PC-3 (cell line): ENCODE measurements at regions not wholly inside any gene's neighbourhood (a gene's known extent, or its start where the extent isn't known, plus 50 kb on each side); places are given as distances from the start of the nearest gene placed in this dataset.
A peak's percentile ranks its signal among the peaks of the same experiment; 100 is the strongest.

ENCODE experiments used
- ATAC-seq: fragments of 200-7000 bp; cut with Tn5 transposase; 2 replicates; pipeline ENCODE4 v1.9.1; 2020; ENCODE audit warnings: mild to moderate bottlenecking, moderate library complexity
- BruUV-seq: library from RNA; stranded (reverse); fragments of 400-500 nt; replicated peaks from 2 replicates; lab custom pipeline; 2021; lab: Mats Ljungman, UMichigan
- CTCF ChIA-PET: fragments of 300-600 bp; sonication (Branson Sonifier 250); formaldehyde crosslinking; loops from one replicate; lab custom pipeline; 2022; ENCODE audit warnings: antibody characterized with exemption; lab: Charles Lee
- POLR2A ChIA-PET: fragments of 300-600 bp; sonication (Branson Sonifier 250); formaldehyde crosslinking; loops from one replicate; lab custom pipeline; 2022; ENCODE audit warnings: antibody characterized with exemption; ENCODE audit not compliant: unreplicated experiment; lab: Charles Lee
- DNase-seq: peaks from one replicate; pipeline ENCODE4 v3.0.0-alpha.2; 2015
- H2AFZ ChIP-seq: fragments of 300-600 bp; sonication (generic); 2 replicates; pipeline ENCODE4 v1.6.0; 2016; ENCODE audit warnings: antibody characterized with exemption, low read length
- H3F3A ChIP-seq: fragments of 300-600 bp; sonication (generic); one replicate; pipeline ENCODE4 v1.6.0; 2017; ENCODE audit warnings: antibody characterized with exemption, low read length, control low read depth, mild to moderate bottlenecking; ENCODE audit not compliant: unreplicated experiment
- H3K27ac ChIP-seq: fragments of 300-600 bp; sonication (generic); 2 replicates; pipeline ENCODE4 v1.5.1; 2016; ENCODE audit warnings: mild to moderate bottlenecking, low read length
- H3K27me3 ChIP-seq: fragments of 300-600 bp; sonication (generic); 2 replicates; pipeline ENCODE4 v1.6.1; 2016; ENCODE audit warnings: low read length, mixed read lengths
- H3K36me3 ChIP-seq: fragments of 300-600 bp; sonication (generic); 2 replicates; pipeline ENCODE4 v1.6.1; 2016; ENCODE audit warnings: low read depth, mixed run types, low read length, mixed read lengths
- H3K4me1 ChIP-seq: fragments of 300-600 bp; sonication (generic); 2 replicates; pipeline ENCODE4 v1.5.1; 2016; ENCODE audit warnings: low read length; ENCODE audit not compliant: insufficient read depth
- H3K4me2 ChIP-seq: fragments of 300-600 bp; sonication (generic); 2 replicates; pipeline ENCODE4 v1.6.0; 2016; ENCODE audit warnings: low read length
- H3K4me3 ChIP-seq: fragments of 300-600 bp; sonication (generic); 2 replicates; pipeline ENCODE4 v1.5.1; 2016; ENCODE audit warnings: mild to moderate bottlenecking, low read length, mixed read lengths
- H3K79me2 ChIP-seq: fragments of 300-600 bp; sonication (generic); 2 replicates; pipeline ENCODE4 v1.6.1; 2017; ENCODE audit warnings: low read length, mixed read lengths
- H3K9ac ChIP-seq: fragments of 300-600 bp; sonication (generic); 2 replicates; pipeline ENCODE4 v1.6.0; 2016; ENCODE audit warnings: mild to moderate bottlenecking, low read length
- H3K9me2 ChIP-seq: fragments of 300-600 bp; sonication (generic); replicated peaks from 2 replicates; pipeline ENCODE4 v1.6.1; 2016; ENCODE audit warnings: mixed run types, low read length, mixed read lengths
- H3K9me3 ChIP-seq: fragments of 300-600 bp; sonication (generic); 2 replicates; pipeline ENCODE4 v1.6.1; 2016; ENCODE audit warnings: low read length, mixed read lengths
- H4K20me1 ChIP-seq: fragments of 300-600 bp; sonication (generic); 2 replicates; pipeline ENCODE4 v1.6.1; 2016; ENCODE audit warnings: low read length, mixed read lengths
- CTCF ChIP-seq: fragments of 300-600 bp; sonication (generic); conservative IDR thresholded peaks from 2 replicates; pipeline ENCODE4 v1.5.1; 2017; ENCODE audit warnings: antibody characterized with exemption, low read depth, mild to moderate bottlenecking, low read length
- EZH2 ChIP-seq: fragments of 300-600 bp; sonication (generic); IDR thresholded peaks from one replicate; pipeline ENCODE4 v1.6.1; 2017; ENCODE audit warnings: antibody characterized with exemption, mild to moderate bottlenecking, low read length; ENCODE audit not compliant: unreplicated experiment
- EZH2phosphoT487 ChIP-seq: fragments of 300-600 bp; sonication (generic); IDR thresholded peaks from 2 replicates; pipeline ENCODE4 v1.6.1; 2018; ENCODE audit warnings: mild to moderate bottlenecking, antibody characterized with exemption, low read length, borderline replicate concordance
- intact Hi-C: fragments of 100-400 bp; cut with micrococcal nuclease; formaldehyde crosslinking; loops from 2 replicates; pipeline ENCODE4 v1.9.0; 2023

GRCh38 chr1:184141361-184141880 lies 89.9 kb downstream of the TSEN15 start:
- Histone ChIP-seq H3K9me3 (no peaks in the 10 kb centered on the region), H3K9me2 (no peaks in the 10 kb centered on the region), H3F3A (no peaks in the 10 kb centered on the region), H3K79me2 (no peaks in the 10 kb centered on the region), H3K27me3 (no peaks in the 10 kb centered on the region; the same call in 1 of the 2 replicates), H2AFZ (no peak overlapping the region), H3K9ac (no peak overlapping the region), H3K4me1 (no peaks in the 10 kb centered on the region), H3K4me2 (no peak overlapping the region), H3K4me3 (no peak overlapping the region), H4K20me1 (no peaks in the 10 kb centered on the region), H3K36me3 (no peaks in the 10 kb centered on the region), H3K27ac (no peak overlapping the region)
- intact Hi-C loops, result no loop called here
- TF ChIP-seq EZH2 (no peak), CTCF (no peak), EZH2phosphoT487 (no peak)
- DNase-seq (no peak), ATAC-seq (no peak)
- BruUV-seq, result no TSS peak
- CTCF ChIA-PET, result no interaction called here
- POLR2A ChIA-PET, result no interaction called here

- no peak overlapping the region for H3K4me3 ChIP-seq
- H3K79me2 ChIP-seq, result no peaks in the 10 kb centered on the region
- no peaks in the 10 kb centered on the region for H3K9me3 ChIP-seq
- intact Hi-C loops, result no loop called here
- H3K9me2 ChIP-seq, result no peaks in the 10 kb centered on the region
- CTCF ChIA-PET, result no interaction called here
- BruUV-seq, result no TSS peak
- H3K9ac ChIP-seq, result no peak overlapping the region
- H4K20me1 ChIP-seq, result no peaks in the 10 kb centered on the region
- TF ChIP-seq EZH2phosphoT487 (no peak), CTCF (0 out of 2 replicates have a peak, but pooled peaks have one; percentile 20)
- no peaks in the 10 kb centered on the region for H3K36me3 ChIP-seq
- no peak overlapping the region for H3K27ac ChIP-seq
- H3K4me1 ChIP-seq, result no peaks in the 10 kb centered on the region
- ATAC-seq (no peak), DNase-seq (no peak)
- H3K27me3 ChIP-seq, result peaks cover 4% of the 10 kb centered on the region; the same call in 1 of the 2 replicates
- no peak overlapping the region for H2AFZ ChIP-seq
- POLR2A ChIA-PET, result no interaction called here
- H3F3A ChIP-seq, result no peaks in the 10 kb centered on the region
- H3K4me2 ChIP-seq, result no peak overlapping the region
Measured at GRCh38 chr1:184143449-184143848, 91.9 kb downstream of the TSEN15 start.

GRCh38 chr1:184145083-184145482 lies 93.6 kb downstream of the TSEN15 start:
- H4K20me1 ChIP-seq, result no peaks in the 10 kb centered on the region
- no TSS peak for BruUV-seq

More at GRCh38 chr1:184145083-184145482, 93.6 kb downstream of the TSEN15 start:
- DNase-seq (no peak), ATAC-seq (no peak)
- Histone ChIP-seq H3K4me1 (no peaks in the 10 kb centered on the region), H3K4me2 (no peak overlapping the region), H3F3A (no peaks in the 10 kb centered on the region), H3K79me2 (no peaks in the 10 kb centered on the region), H3K9ac (no peak overlapping the region), H3K4me3 (no peak overlapping the region), H3K36me3 (no peaks in the 10 kb centered on the region), H3K27ac (no peak overlapping the region), H3K27me3 (peaks cover 4% of the 10 kb centered on the region; the same call in 1 of the 2 replicates), H2AFZ (no peak overlapping the region), H3K9me3 (no peaks in the 10 kb centered on the region), H3K9me2 (no peaks in the 10 kb centered on the region)
- no peak for TF ChIP-seq EZH2phosphoT487
- TF ChIP-seq CTCF, result no peak
- no peak for TF ChIP-seq EZH2
- ChIA-PET CTCF (no interaction called here), POLR2A (no interaction called here)
- intact Hi-C loops, result no loop called here
